ENCODE measurements at regions not wholly inside any gene's neighbourhood (a gene's known extent, or its start where the extent isn't known, plus 50 kb on each side); places are given as distances from the start of the nearest gene placed in this dataset.
"Not testable (repeated sequence)": the region's sequence is repeated elsewhere in the genome, so short reads cannot be mapped to it uniquely, and the experiment has no call there.

- TF ChIP-seq GATA1 (IDR thresholded peaks at IDR 0.05; ENCODE audit: low read depth, low read length) (no peak), POLR2A (IDR thresholded peaks at IDR 0.05; ENCODE audit: low read length) (no peak)
- DNase-seq = no peak
These were observed 179.5 kb downstream of the ADRA2C start for GRCh38 chr4:3945511-3946290.

GRCh38 chr4:3946553-3946952, 180.4 kb downstream of the ADRA2C start:
- DNase-seq = not testable (repeated sequence)

GRCh38 chr4:3947761-3948160, 181.6 kb downstream of the ADRA2C start:
- DNase-seq = not testable (repeated sequence)

GRCh38 chr4:3948210-3948609, 182.0 kb downstream of the ADRA2C start:
- DNase-seq = not testable (repeated sequence)

GRCh38 chr4:3949916-3950315, 183.7 kb downstream of the ADRA2C start:
- peak; percentile 27 to 48 for DNase-seq

GRCh38 chr4:3952443-3953139, 186.4 kb downstream of the ADRA2C start:
- not testable (repeated sequence) for DNase-seq

GRCh38 chr4:3953140-3953489, 186.9 kb downstream of the ADRA2C start:
- not testable (repeated sequence) for DNase-seq

- TF ChIP-seq POLR2A (IDR thresholded peaks at IDR 0.05; ENCODE audit: low read length) = peak; percentile 46
- peak; percentile 65 to 76 for DNase-seq
These were observed 188.5 kb downstream of the ADRA2C start for GRCh38 chr4:3954540-3955320.

- peak; percentile 97 to 98 for DNase-seq
These were observed 189.4 kb downstream of the ADRA2C start for GRCh38 chr4:3955321-3956164.

GRCh38 chr4:3956165-3956867, 190.1 kb downstream of the ADRA2C start:
- DNase-seq = not testable (repeated sequence)

- DNase-seq = not testable (repeated sequence)
These were observed 195.0 kb downstream of the ADRA2C start for GRCh38 chr4:3961091-3961672.

- not testable (repeated sequence) for DNase-seq
These were observed 198.5 kb downstream of the ADRA2C start for GRCh38 chr4:3964572-3965278.

GRCh38 chr4:3967204-3967603, 201.0 kb downstream of the ADRA2C start:
- not testable (repeated sequence) for DNase-seq

- DNase-seq = not testable (repeated sequence)
These were observed 206.4 kb downstream of the ADRA2C start for GRCh38 chr4:3972626-3973025.

GRCh38 chr4:3973581-3974200, 207.5 kb downstream of the ADRA2C start:
- not testable (repeated sequence) for DNase-seq

GRCh38 chr4:3983518-3984125, 217.4 kb downstream of the ADRA2C start:
- DNase-seq = not testable (repeated sequence)

GRCh38 chr4:3984796-3985195, 218.6 kb downstream of the ADRA2C start:
- not testable (repeated sequence) for DNase-seq

- not testable (repeated sequence) for DNase-seq
These were observed 220.2 kb downstream of the ADRA2C start for GRCh38 chr4:3986412-3986811.

GRCh38 chr4:3997386-3997785, 229.3 kb downstream of the OTOP1 start:
- DNase-seq = not testable (repeated sequence)

All from erythroblast (primary cell).